Fibroblast of upper back skin (primary cell): ENCODE measurements at regions not wholly inside any gene's neighbourhood (a gene's known extent, or its start where the extent isn't known, plus 50 kb on each side); places are given as distances from the start of the nearest gene placed in this dataset.

Experiments
- DNase-seq: peaks from one replicate; pipeline ENCODE4 v3.0.0-alpha.2; 2013

DNA sequence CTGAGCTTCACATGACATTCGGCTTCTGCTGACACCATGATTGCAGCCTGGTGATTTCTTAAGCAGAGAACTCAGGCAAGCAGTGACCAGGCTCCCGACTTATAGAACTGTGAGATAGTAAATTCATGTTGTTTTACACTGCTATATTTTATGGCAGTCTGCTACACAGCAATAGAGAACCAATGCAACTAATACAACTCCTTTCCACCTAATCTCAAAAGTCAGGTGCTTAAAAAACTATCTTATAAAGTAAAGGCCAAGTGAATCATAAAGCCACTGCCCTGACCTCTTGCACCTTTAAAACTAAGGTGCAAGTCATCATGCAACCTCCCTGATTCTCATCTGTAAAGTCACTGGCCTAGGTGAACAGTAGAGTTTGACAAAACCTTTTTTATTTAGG is 95.3 kb upstream of the GLS start:
- no peak for DNase-seq

DNA sequence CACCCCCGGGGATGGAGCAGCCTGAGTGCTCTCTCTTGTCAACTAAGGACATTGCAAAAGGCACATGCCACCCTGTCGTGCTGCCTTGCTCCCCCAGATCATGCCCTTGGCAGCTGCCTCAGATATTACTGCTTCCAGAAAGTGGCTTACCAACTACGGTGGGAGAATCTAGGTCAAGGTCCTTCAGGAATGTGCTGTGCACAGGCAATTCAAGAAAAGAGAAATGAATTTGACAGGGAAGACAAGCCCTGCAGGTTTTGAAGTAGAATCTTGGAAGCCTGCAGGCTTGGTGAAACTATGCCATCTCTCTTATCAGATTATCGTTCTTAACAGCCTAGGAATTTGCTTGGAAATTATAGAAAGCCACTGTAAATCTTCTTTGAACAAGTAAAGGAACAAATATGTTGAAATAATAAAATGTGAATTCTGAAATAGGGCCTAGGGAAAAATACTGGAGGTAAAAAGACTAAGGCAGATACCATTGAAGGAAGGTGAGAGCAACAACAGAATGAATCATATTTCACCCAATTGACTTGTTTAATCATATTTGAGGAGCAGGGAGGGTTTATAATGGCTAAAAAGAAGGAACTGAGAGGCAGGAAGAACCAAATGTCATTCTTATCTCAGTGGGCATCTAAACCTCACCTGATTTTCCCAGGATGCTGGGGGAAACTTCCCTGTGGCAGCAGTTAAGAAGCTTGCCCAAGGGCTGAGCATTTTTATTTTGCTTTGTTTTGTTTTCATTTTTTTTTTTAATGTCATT is 94.0 kb upstream of the GLS start:
- DNase-seq = no peak

DNA sequence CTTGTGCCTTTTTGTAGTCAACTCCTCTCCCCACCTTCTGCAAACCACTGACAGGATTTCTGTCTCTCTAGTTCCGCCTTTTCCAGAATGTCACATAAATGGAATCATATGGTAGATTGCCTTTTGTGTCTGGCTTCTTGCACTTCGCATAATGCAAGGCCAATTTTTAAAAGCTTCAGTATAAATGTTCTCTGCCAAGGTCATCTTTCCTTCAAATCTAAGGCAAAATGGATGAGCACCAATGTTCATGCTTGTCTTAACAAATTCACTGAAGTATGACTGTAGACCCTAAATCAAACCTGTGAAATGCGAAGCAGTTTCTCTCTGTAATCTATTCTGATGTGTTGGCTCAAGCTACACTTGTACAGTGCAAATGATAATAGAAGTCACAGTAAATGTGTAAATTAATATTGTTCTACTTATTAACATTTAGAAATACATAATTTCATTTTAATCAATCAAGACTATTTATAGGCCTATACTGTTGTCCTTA is 92.8 kb upstream of the GLS start:
- DNase-seq = no peak

DNA sequence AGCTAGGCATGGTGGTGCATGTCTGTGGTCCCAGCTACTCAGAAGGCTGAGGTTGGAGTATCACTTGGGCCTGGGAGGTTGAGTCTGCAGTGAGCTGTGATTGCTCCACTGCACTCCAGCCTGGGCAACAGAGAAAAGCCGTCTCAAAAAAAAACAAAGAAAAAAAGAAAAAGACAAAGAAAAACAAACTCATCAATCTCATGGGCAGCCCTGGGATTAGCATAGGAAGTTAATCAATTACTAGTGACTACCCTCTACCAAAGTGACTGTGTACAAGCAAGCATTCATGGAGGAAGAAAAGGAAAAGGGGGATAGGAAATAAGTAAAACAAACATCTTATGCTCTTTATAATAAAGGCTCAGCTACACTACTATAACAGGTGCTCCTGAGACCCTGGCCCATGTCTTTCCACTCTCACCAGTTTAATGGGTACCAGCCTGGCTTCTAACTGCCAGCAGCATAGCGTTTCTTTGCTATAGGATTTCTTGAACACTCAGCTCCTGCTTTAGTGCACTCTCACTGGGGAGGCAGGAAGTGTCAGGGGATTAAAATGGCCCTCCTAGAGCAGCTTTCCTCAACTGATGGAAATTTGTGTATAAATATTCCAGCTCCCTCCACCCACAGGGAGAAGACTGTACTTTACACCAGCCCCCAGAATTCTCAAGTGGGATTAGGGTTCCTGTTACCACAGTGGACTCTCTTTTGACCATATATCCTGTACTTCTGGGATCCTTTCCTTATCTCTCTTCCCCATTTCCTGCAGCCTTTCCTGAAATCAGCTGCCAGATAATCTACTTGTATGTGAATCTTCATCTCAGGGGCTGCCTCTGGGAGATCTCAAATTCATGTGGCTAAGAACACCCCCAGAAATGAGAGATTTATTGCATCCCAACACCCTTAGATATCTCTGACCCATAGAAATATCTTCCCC is 91.3 kb upstream of the GLS start:
- DNase-seq = no peak

DNA sequence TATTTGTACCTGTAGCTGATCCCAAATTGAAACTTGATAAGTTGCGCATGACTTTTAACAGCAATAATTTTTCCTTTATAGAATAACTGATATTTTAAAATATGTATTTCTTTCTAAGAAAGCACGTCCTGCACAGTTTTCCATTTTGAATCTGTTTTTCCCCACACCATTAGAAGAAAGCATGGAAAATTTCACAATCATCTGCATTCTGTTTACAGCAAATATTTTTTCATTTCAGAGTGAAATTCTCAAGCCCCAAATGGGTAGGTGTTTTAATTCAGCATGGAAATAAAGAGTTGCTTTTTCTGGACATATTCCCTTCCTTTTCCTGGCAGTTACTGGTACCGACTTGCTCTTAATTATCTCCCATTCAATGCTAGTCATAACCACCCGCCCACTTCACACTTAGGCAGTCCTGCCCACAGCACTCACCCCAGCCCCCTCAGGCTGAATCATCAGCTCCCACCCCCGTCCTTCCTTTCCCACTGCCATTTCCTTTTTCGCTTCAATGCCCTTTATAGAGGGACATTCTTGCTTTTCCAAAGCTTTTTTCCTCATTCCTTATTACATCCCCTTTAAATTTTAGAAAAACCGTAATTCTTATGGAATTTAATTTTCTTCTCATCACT is 89.2 kb upstream of the GLS start:
- DNase-seq = peak; percentile 63

DNA sequence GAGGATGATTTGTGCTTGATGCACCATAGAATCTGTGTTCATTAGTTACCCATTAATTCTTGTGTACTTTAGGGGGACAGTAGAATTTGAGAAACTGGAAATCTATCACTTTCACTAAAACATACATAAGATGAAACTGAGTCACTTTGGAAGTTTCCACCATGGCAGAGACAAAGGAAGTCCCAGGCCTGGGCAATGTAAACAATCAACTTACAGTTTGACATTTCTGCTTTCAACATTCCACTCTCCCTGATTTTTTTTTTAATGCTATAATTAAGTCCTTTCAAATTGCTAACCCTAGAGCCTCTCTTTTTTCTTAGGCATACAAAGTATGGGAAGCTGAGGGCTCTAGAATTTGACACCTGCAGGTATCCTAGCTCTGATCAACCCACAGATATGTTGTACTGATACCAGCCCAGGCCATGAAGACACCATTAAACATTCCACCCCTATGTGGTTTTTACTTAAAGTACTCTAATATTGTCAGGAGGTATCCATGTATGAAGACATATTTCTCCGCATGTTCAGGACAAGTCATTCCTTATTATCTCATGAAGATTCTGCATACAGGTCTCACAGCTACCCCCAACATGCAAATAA is 88.5 kb upstream of the GLS start:
- DNase-seq = no peak

DNA sequence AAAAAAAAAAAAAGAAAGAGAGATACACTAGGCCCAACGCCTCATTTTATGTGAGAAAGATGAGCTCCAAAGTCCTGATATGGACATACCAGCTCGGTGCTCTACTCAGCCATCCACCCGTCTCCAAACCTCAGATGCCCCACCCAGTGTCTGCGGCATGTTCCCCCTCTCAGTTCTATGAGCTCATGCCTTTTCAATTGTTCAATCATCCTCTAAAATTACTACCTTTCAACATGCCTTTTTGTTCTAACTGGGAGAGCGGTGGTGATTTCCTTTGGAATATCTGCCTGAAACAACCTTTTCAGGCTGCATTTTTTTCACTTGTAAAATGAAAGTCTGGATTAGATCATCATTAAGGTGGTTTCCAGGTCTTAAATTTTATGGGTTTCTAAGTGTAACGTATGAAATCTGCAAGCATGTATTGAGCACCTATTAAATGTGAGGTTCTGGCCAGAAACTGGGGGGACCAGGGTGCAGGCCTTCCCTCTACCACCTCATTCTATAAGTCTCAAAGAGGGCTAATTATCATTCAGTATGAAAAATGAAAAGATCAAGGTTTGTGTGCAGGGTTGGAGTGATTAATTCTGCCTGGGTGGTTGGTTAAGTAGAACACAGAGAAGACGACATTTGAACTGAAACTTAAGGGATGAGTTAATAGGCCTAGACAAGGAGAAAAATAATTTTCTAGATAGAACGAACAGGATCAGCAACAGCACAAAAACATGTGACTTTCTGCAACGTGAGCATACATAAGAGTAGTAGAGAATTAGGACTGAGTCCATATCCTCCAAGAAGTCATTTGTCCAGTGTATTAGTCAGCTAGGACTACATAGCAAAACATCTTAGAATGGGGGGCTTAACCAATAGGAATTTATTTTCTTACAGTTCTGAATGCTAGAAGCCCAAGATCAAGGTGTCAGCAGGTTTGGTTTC is 87.4 kb upstream of the GLS start:
- DNase-seq = peak; percentile 57

DNA sequence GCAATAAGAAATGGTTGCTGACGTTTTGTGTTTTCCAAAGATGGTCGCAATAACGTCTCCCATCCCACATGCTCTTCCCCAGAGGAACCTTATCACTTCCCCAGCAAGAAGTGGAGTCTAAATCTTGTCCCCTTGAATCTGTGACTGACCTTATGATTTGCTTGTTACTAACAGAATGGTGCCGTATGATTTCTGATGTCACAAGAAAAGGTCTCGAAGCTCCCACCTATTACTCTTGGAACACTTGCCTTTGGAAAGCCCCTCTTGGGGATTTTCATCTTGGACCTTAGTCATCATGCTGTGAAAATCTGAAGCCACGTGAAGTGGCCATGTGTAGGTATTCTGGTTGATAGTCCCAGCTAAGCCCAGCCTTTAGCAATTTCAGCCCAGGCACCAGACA is 86.2 kb upstream of the GLS start:
- no peak for DNase-seq

DNA sequence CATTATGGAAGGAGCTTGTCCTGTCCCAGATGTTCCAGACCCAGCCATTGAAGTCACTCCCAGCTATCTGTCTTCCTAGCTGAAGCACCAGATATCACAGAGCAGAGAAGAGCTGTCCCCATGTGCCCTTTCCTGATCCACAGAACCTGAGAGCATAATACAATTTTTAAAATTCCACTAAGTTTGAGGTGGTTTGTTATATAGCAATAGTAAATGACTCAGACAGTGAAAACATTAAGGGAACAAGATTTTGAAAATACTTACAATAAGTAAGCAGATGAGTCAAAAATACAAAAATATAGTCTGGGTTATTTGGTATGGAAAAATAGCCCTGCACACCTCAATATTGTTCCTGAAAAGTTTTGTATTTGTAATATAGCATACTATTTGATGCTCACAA is 85.8 kb upstream of the GLS start:
- DNase-seq = peak; percentile 42

DNA sequence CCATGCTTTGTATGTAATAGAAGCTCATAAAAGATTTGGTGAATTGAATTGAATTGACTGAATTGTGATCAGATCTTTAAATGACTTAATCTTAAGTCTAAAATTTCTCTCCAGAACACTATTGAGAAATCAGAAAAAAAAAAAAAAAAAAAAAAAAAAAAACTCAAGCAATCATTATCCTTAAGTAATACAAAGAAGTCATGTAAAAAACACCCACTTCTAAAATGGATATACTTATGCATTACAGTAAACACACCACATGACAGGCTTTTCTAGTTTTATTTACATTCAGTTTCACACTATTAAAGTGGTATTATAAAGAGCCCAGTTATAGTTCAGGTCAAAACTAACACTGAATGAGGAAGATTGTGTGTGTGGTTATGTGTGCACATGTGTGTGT is 84.9 kb upstream of the GLS start:
- DNase-seq = no peak

DNA sequence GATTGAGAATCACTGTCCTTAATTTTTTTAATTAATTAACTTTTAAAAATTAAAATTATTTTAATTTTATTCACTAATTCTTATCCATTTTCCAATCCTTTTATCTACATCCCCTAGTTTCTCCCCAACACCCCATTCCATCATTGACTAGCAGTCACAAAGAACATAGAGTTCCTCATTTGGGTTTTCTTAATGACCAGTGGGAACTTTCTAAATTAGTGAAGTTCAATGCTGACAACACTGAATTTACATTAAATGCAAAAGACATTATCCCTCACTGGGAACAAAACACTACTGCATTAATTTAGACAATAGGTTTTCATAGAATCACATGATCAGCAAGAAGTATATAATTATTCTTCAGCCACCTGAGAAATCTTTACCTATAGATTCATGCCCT is 80.6 kb upstream of the GLS start:
- DNase-seq = no peak

DNA sequence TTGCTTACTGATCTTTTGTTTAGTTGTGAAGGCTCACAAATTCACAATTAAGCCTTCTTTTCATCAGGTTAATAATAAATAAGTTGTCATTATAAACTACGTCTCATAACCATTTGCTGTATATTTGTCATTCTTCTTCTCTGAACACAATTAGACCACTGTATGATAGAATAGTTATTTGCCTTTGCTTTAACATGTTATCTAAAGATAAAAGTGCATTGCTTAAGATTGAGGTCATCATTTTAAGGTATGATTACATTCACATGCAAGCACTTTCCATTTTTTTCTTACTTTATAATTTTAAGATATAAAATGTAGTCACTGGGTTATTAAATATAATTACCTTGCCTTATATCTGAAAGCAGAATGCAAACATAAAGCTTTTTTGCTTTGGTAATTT is 80.1 kb upstream of the GLS start:
- no peak for DNase-seq

DNA sequence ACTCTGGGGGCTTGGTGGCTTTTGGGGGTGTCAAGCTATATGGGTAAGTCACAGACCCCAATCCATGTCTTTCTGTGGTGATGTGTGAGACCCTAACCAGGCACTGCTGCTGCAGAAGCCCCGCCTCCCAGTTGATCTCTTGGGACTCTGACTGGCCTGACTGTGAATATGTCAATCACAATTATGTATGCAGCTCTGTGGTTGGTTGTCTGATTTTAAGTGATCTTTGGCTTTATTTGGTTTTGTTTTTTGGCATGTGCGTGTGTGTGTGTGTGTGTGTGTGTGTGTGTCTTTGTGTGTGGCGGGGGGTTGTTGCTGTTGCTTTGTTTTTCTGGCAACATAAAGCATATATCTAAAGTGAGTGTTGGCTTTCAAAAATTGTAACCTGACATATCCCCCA is 78.5 kb upstream of the GLS start:
- no peak for DNase-seq

DNA sequence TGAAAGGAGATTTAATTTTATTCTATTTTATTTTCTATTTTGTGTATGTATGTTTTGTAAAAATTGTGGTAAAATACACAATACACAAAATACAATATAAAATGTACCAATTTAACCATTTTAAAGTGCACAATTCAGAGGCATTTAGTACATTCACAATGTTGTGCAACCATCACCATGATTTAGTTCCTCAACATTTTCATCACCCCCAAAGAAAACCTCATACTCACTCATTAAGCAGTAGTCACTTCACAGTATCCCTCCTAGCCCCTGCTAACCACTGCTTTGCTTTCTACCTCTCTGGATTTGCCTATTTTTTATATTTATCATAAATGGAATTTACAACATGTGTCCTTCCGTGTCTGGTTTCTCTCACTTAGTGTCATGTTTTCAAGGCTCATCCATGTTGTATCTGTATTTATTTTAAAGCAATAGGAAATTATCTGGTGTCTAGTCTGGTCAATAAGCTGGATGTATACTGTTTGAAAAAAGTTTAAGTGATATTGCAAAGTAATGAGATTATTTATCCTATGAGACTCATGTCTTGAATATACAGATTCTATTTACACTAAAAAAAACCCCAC is 77.9 kb upstream of the GLS start:
- peak; percentile 35 for DNase-seq

DNA sequence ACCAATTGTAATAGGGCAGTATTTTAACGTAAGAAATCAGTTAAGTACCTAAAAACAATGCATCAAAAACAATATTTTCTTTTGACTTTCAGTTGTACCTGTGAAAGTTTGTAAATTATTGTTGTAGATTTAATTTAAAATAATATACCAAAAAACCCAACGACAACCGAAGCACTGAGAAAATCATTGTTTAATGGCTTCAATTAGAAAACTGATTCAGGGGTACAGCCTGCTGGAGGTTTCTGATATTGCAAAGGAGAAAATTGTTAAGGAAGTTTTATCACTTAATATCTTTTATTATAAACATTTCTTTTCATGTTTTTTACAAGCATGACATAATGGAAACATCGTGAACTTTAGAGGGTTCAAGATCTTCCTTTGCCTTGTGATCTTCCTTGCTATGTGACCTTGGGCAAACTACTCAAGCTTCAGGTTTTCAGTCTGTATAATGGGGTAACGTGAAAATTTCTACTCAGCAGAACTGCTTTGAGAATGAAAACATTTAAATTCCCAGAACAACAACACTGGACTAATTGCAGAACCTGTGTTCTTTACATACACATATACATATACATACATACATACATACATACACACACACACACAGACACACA is 76.3 kb upstream of the GLS start:
- peak; percentile 44 for DNase-seq

DNA sequence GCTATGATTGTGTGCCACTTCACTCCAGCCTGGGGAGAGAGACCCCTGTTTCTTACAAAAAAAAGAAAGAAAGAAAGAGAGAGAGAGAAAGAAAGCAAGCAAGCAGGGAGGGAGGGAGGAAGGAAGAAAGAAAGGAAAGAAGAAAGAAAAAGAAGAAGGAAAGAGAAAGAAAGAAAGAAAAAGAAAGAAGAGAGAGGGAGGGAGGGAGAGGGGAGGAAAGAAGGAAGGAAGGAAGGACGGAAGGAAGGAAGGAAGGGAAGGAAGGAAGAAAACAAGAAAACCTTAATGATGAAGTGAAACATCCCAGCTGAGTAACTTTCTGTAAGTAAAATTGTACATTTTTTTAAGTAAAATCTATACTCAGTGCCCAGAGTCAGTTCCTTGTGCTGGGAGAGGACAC is 75.5 kb upstream of the GLS start:
- DNase-seq = no peak

DNA sequence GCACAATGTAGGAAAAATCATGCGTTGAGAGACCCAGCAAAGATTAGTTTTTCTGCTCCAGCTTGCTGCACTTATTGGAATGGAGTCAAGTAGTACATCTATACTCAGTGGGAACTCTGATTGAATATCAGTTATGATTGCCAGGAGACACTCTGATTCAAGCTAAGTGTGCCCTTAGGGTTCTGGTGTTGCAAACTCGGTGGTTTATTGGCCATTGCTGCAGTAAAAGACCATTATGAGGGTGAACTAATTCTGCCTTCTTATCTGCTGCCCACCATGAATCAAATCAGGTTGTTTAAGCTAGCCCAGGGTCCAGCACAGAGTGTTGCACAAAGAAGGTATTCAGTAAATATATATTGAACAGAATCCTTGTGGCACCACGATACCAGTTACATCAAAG is 74.8 kb upstream of the GLS start:
- no peak for DNase-seq

DNA sequence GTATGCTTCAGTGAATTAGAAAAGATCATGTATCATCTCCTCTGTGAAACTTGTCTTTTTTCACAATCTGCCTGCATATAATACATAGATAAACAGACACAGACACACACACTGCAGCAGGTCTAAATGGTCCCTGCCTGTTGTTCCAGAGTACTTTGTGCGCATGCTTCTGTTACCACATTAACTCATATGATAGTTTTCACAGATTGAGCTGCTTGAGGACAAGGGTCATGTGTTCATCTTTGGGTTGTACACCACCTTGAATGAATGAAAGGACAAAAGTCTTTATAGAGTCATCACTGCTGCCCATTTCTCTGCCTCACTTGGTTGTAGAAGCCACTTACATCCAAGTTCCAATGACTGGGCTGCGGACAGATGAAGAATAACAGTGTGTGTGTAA is 72.7 kb upstream of the GLS start:
- no peak for DNase-seq

DNA sequence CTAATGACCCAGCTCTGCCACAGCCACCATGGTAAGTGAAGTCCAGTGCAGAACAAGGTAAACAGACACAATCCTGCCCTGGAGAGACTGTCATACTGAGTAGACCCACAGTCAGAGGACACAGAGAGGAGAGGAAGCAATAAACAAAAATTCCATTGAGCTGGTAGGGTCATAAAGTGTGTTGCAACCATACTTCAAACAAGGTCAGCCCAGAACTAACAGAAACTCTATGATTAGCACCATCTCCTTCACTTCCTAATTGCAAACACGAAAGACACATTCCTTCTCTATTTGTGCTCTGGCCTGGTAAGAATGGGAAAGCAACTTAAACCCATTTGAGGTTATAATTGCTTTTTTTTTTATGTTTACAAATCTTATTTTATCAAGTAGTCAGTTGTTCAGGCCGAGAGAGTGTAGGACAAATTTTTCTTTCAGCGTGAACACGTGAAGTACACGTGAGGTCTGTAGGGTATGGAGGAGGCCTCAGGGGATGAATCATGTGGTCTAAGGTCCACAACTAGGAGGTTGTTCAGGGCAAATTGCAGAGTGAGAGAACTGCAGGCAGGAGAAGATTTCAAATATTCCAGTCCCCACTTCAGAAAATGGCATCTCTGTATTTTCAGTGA is 71.4 kb upstream of the GLS start:
- DNase-seq = no peak

DNA sequence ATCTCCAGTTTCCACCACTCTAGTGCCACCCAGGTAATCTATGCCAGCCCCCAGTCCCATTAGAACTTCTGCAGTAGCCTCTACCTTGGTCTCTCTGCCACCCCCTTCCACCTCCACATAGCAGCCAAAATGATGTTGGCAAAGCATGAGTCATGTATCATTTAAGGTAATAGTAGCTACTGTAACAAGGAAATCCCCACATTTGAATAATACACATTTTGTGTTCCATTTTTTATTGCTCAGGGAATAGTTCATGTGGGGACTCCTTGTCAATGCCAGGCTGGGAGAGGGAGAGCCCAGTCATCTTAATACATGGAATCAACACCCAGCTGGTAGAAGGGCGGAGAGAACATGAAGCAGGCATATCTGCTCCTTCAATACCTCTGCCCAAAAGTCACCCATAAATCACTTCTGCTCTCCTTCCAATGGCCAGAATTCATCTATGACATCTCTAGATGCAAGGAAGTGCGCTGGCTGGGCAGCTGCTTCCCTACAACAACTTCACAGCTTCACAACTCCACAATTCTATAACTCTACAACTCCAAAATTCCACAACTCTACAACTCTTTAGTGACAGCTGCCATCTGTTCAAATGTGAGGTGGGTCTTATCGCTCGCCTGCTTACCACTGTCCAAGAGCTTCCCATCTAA is 70.6 kb upstream of the GLS start:
- no peak for DNase-seq
